ENCODE measurements at regions not wholly inside any gene's neighbourhood (a gene's known extent, or its start where the extent isn't known, plus 50 kb on each side); places are given as distances from the start of the nearest gene placed in this dataset.
"Not testable (repeated sequence)": the region's sequence is repeated elsewhere in the genome, so short reads cannot be mapped to it uniquely, and the experiment has no call there.

GRCh38 chr3:26102376-26102775, 312.5 kb downstream of the OXSM start:
- Mint-ChIP-seq H3K4me1 (no peaks in the 10 kb centered on the region), H3K27me3 (no peaks in the 10 kb centered on the region), H3K9me3 (no peaks in the 10 kb centered on the region), H3K36me3 (ENCODE audit: low read depth) (no peaks in the 10 kb centered on the region), H3K4me3 (no peak overlapping the region), H3K27ac (no peak overlapping the region)
- CTCF ChIA-PET = no interaction called here
- no peak for DNase-seq
- POLR2A ChIA-PET = no interaction called here

DNA sequence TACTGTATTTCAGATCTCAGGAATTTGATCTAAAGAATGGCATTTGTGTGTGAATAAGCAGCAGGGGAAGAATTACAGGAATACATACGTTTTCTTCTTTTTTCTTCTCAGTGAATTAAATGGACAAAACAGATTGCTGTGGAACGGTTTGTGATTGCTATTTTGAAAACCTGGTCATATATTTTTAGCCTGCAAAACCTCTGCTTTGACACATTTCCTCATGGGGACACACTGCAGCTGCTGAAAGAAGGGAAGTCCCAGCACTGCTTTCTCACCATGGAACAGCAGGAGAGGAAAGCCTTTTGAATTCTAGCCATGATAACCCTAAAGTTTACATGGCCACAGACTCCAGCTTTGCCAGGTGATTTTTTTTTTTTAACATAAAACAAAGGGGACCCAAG, 315.0 kb downstream of the OXSM start:
- ChIA-PET CTCF (no interaction called here), POLR2A (no interaction called here)
- no peaks in the 10 kb centered on the region for H3K4me1 Mint-ChIP-seq
- H3K36me3 Mint-ChIP-seq (ENCODE audit: low read depth) = no peaks in the 10 kb centered on the region
- no peaks in the 10 kb centered on the region for H3K27me3 Mint-ChIP-seq
- no peak overlapping the region for H3K4me3 Mint-ChIP-seq
- H3K9me3 Mint-ChIP-seq = no peaks in the 10 kb centered on the region
- H3K27ac Mint-ChIP-seq = no peak overlapping the region
- DNase-seq = no peak

DNA sequence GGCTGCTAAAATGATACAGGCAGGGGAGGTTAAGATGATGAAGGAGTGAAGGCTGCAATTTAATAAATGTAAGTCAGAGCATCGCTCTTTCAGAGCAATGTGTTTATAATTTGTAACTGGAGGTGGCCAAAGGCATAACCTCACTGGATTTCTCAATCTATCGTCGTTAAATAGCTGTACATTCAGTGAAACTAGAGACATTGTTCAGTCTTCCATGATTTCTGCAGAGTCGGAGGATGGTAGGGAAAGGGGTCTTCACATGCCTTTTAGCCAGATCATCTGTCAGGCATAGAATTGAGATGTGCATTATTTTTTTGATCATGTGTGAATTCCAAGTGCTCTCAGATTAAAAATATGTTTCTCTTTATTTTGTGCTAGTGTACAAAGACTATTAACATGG, 315.4 kb downstream of the OXSM start:
- no peak for DNase-seq
- H3K27me3 Mint-ChIP-seq = no peaks in the 10 kb centered on the region
- H3K27ac Mint-ChIP-seq = no peak overlapping the region
- POLR2A ChIA-PET = no interaction called here
- H3K36me3 Mint-ChIP-seq (ENCODE audit: low read depth) = no peaks in the 10 kb centered on the region
- CTCF ChIA-PET = no interaction called here
- no peaks in the 10 kb centered on the region for H3K4me1 Mint-ChIP-seq
- no peak overlapping the region for H3K4me3 Mint-ChIP-seq
- no peaks in the 10 kb centered on the region for H3K9me3 Mint-ChIP-seq

DNA sequence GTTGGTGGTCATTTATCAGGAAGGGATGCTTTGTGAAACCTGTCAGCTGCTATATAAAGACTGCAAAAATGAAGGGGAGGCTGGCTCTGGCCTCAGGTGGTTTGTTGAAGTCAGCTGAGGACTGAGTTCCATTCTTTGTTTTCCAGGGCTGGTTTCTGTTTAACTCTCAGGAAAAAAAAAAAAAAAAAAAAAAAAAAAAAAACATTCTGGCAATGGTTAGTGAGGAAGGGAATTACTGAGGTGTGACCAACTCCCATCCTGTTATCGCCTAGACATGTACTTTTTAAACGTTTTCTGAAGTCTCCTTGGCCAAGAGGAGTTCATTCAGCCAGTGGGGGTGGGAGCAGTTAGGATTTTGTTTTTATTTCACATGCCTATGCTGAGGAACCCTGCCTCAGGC, 316.3 kb downstream of the OXSM start:
- no peaks in the 10 kb centered on the region for H3K9me3 Mint-ChIP-seq
- H3K4me1 Mint-ChIP-seq = no peaks in the 10 kb centered on the region
- H3K27ac Mint-ChIP-seq = no peak overlapping the region
- H3K36me3 Mint-ChIP-seq (ENCODE audit: low read depth) = no peaks in the 10 kb centered on the region
- H3K4me3 Mint-ChIP-seq = no peak overlapping the region
- POLR2A ChIA-PET = no interaction called here
- no peak for DNase-seq
- CTCF ChIA-PET = no interaction called here
- no peaks in the 10 kb centered on the region for H3K27me3 Mint-ChIP-seq

GRCh38 chr3:26108846-26109489, 319.1 kb downstream of the OXSM start:
- no peaks in the 10 kb centered on the region for H3K36me3 Mint-ChIP-seq (ENCODE audit: low read depth)
- no peaks in the 10 kb centered on the region for H3K4me1 Mint-ChIP-seq
- H3K4me3 Mint-ChIP-seq = no peak overlapping the region
- H3K27ac Mint-ChIP-seq = no peak overlapping the region
- no peaks in the 10 kb centered on the region for H3K27me3 Mint-ChIP-seq
- no peak for DNase-seq
- CTCF ChIA-PET = no interaction called here
- POLR2A ChIA-PET = no interaction called here
- H3K9me3 Mint-ChIP-seq = no peaks in the 10 kb centered on the region

GRCh38 chr3:26114851-26115250, 325.0 kb downstream of the OXSM start:
- ChIA-PET CTCF (no interaction called here), POLR2A (no interaction called here)
- no peak overlapping the region for H3K27ac Mint-ChIP-seq
- no peaks in the 10 kb centered on the region for H3K9me3 Mint-ChIP-seq
- H3K4me1 Mint-ChIP-seq = no peaks in the 10 kb centered on the region
- DNase-seq = no peak
- no peaks in the 10 kb centered on the region for H3K36me3 Mint-ChIP-seq (ENCODE audit: low read depth)
- no peaks in the 10 kb centered on the region for H3K27me3 Mint-ChIP-seq
- H3K4me3 Mint-ChIP-seq = no peak overlapping the region

DNA sequence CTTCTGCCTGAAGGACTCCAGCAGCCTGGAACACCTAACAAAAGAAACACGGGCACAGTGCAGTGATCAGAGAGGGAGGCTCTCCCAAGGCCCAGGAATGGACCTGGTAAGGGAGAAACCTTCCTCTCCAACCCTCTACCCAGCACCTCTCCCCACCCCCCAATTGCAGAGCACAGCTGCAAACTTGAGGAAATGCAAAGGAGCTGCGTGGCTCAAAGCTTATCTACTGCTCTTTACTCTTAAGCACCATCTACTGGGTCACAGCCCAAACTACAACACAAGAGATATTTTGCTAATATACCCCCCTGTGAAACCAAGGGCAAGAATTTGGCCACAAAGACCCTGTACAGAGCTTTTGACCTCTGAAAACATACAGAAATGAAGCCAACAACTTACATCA, 328.3 kb downstream of the OXSM start:
- Mint-ChIP-seq H3K4me3 (no peak overlapping the region), H3K27ac (no peak overlapping the region), H3K36me3 (ENCODE audit: low read depth) (no peaks in the 10 kb centered on the region), H3K27me3 (no peaks in the 10 kb centered on the region), H3K9me3 (no peaks in the 10 kb centered on the region), H3K4me1 (no peaks in the 10 kb centered on the region)
- CTCF ChIA-PET = interaction anchor here (0.5 to 0.9 kb wide), 2 partner anchors 47 to 529 kb away, joined by 3 read pairs; no protein-coding TSS in a partner anchor
- no peak for DNase-seq
- POLR2A ChIA-PET = no interaction called here

DNA sequence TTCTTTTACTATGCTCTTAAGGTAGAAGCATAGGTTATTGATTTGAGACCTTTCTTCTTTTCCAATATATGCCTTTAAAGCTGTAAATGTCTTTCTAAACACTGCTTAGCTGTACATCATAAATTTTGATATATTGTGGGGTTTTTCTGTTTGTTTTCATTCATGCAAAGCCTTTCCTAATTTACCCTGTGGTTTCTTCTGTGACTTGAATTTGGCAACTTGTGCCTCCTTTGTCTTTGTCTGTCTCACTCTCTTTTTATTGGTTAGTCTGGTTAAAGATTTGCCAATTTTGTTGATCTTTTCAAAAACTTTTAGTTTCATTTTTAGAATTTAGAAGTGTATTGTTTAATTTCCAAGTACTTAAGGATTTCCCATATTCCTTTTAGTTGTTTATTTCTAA, 343.1 kb downstream of the OXSM start:
- Mint-ChIP-seq H3K27me3 (no peaks in the 10 kb centered on the region), H3K9me3 (peaks cover 2% of the 10 kb centered on the region), H3K27ac (no peak overlapping the region), H3K36me3 (ENCODE audit: low read depth) (no peaks in the 10 kb centered on the region), H3K4me1 (no peaks in the 10 kb centered on the region), H3K4me3 (no peak overlapping the region)
- POLR2A ChIA-PET = no interaction called here
- CTCF ChIA-PET = no interaction called here
- DNase-seq = no peak

DNA sequence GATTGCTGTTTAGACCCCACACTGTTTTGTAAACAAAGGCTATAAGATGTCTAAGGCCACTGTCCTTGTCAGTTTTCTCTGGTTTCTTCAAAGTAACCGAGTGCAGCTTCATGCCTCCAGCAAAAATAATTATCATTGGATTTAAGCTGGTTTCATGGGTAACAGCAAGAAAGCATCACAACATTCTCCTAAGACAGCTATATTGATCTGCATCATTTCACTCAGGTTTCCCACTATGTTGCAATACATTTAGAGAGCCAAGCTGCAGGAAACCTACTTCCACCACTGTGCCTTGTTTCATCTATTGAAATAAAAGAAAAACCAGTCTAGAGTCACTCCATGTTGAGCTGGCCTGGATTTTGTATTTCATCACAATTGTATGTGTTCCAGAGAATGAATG, 351.4 kb downstream of the OXSM start:
- Mint-ChIP-seq H3K36me3 (ENCODE audit: low read depth) (no peaks in the 10 kb centered on the region), H3K27me3 (no peaks in the 10 kb centered on the region), H3K27ac (no peak overlapping the region), H3K9me3 (peaks cover 9% of the 10 kb centered on the region), H3K4me1 (no peaks in the 10 kb centered on the region), H3K4me3 (no peak overlapping the region)
- ChIA-PET POLR2A (no interaction called here), CTCF (no interaction called here)
- no peak for DNase-seq

- POLR2A ChIA-PET = no interaction called here
These were observed 355.9 kb downstream of the OXSM start for GRCh38 chr3:26145769-26146168.

GRCh38 chr3:26157428-26157827, 367.5 kb downstream of the OXSM start:
- POLR2A ChIA-PET, DNase-seq, CTCF ChIA-PET: not testable (repeated sequence)

More at GRCh38 chr3:26145769-26146168, 355.9 kb downstream of the OXSM start:
- CTCF ChIA-PET = no interaction called here
- H3K4me3 Mint-ChIP-seq = no peak overlapping the region
- H3K36me3 Mint-ChIP-seq (ENCODE audit: low read depth) = no peaks in the 10 kb centered on the region
- no peak overlapping the region for H3K27ac Mint-ChIP-seq
- DNase-seq = no peak
- H3K9me3 Mint-ChIP-seq = peaks cover 2% of the 10 kb centered on the region
- H3K27me3 Mint-ChIP-seq = no peaks in the 10 kb centered on the region
- H3K4me1 Mint-ChIP-seq = no peaks in the 10 kb centered on the region

GRCh38 chr3:26171006-26171405, 381.1 kb downstream of the OXSM start:
- no peak for DNase-seq
- CTCF ChIA-PET = no interaction called here
- no peaks in the 10 kb centered on the region for H3K27me3 Mint-ChIP-seq
- H3K4me3 Mint-ChIP-seq = no peak overlapping the region
- no peaks in the 10 kb centered on the region for H3K9me3 Mint-ChIP-seq
- H3K27ac Mint-ChIP-seq = no peak overlapping the region
- POLR2A ChIA-PET = no interaction called here
- no peaks in the 10 kb centered on the region for H3K4me1 Mint-ChIP-seq
- H3K36me3 Mint-ChIP-seq (ENCODE audit: low read depth) = no peaks in the 10 kb centered on the region

More at GRCh38 chr3:26157428-26157827, 367.5 kb downstream of the OXSM start:
- not testable (repeated sequence) for H3K9me3 Mint-ChIP-seq; H3K4me1 Mint-ChIP-seq; H3K36me3 Mint-ChIP-seq (ENCODE audit: low read depth); H3K4me3 Mint-ChIP-seq; H3K27ac Mint-ChIP-seq; H3K27me3 Mint-ChIP-seq

- Mint-ChIP-seq H3K27ac (no peak overlapping the region), H3K9me3 (peaks cover 7% of the 10 kb centered on the region), H3K4me1 (no peaks in the 10 kb centered on the region), H3K4me3 (no peak overlapping the region), H3K36me3 (ENCODE audit: low read depth) (no peaks in the 10 kb centered on the region), H3K27me3 (no peaks in the 10 kb centered on the region)
- no peak for DNase-seq
- CTCF ChIA-PET = no interaction called here
- POLR2A ChIA-PET = no interaction called here
These were observed 401.7 kb downstream of the OXSM start for GRCh38 chr3:26191556-26191955.

- Mint-ChIP-seq H3K4me1 (no peaks in the 10 kb centered on the region), H3K4me3 (no peak overlapping the region), H3K9me3 (peaks cover 3% of the 10 kb centered on the region), H3K27ac (no peak overlapping the region), H3K27me3 (no peaks in the 10 kb centered on the region), H3K36me3 (ENCODE audit: low read depth) (no peaks in the 10 kb centered on the region)
- ChIA-PET POLR2A (no interaction called here), CTCF (no interaction called here)
- DNase-seq = no peak
These were observed 403.7 kb downstream of the OXSM start for GRCh38 chr3:26193558-26193957.

GRCh38 chr3:26196781-26197180, 406.9 kb downstream of the OXSM start:
- CTCF ChIA-PET = no interaction called here
- H3K36me3 Mint-ChIP-seq (ENCODE audit: low read depth) = no peaks in the 10 kb centered on the region
- H3K4me3 Mint-ChIP-seq = no peak overlapping the region
- no peaks in the 10 kb centered on the region for H3K9me3 Mint-ChIP-seq
- POLR2A ChIA-PET = no interaction called here
- H3K27me3 Mint-ChIP-seq = no peaks in the 10 kb centered on the region
- H3K4me1 Mint-ChIP-seq = no peaks in the 10 kb centered on the region
- no peak overlapping the region for H3K27ac Mint-ChIP-seq
- DNase-seq = no peak

All from activated CD4-positive, alpha-beta memory T cell treated with anti-CD3 and anti-CD28 coated beads, Interleukin-2, amount 10 ng/mL, durations not matched to agents 7 days and 5 days (primary cell).